HG03378 (cell line): ENCODE measurements at regions not wholly inside any gene's neighbourhood (a gene's known extent, or its start where the extent isn't known, plus 50 kb on each side); places are given as distances from the start of the nearest gene placed in this dataset.
A peak's percentile ranks its signal among the peaks of the same experiment; 100 is the strongest.

Experiments
- ATAC-seq: cut with Tn5 transposase; IDR thresholded peaks from one replicate; pipeline ENCODE4 v1.9.1; 2021; ENCODE audit warnings: mild to moderate bottlenecking, moderate library complexity; ENCODE audit not compliant: unreplicated experiment

GRCh38 chr12:28876196-28876798, 272.8 kb upstream of the FAR2 start:
- ATAC-seq = no peak

GRCh38 chr12:28877854-28878253, 271.2 kb upstream of the FAR2 start:
- ATAC-seq = no peak

- no peak for ATAC-seq
Observed at GRCh38 chr12:28878629-28879028, 270.4 kb upstream of the FAR2 start.

GRCh38 chr12:28879379-28879778, 269.7 kb upstream of the FAR2 start:
- ATAC-seq = peak; percentile 77

- no peak for ATAC-seq
Observed at GRCh38 chr12:28882444-28882843, 266.6 kb upstream of the FAR2 start.

GRCh38 chr12:28883406-28883997, 265.6 kb upstream of the FAR2 start:
- ATAC-seq = no peak

GRCh38 chr12:28884904-28885679, 264.0 kb upstream of the FAR2 start:
- no peak for ATAC-seq

GRCh38 chr12:28885928-28886327, 263.1 kb upstream of the FAR2 start:
- no peak for ATAC-seq

GRCh38 chr12:28887461-28887990, 261.6 kb upstream of the FAR2 start:
- ATAC-seq = no peak

GRCh38 chr12:28890664-28891063, 258.4 kb upstream of the FAR2 start:
- no peak for ATAC-seq

- no peak for ATAC-seq
Observed at GRCh38 chr12:28891126-28891525, 258.0 kb upstream of the FAR2 start.

GRCh38 chr12:28893365-28893764, 255.7 kb upstream of the FAR2 start:
- ATAC-seq = no peak

GRCh38 chr12:28893856-28894255, 255.2 kb upstream of the FAR2 start:
- ATAC-seq = no peak

- no peak for ATAC-seq
Observed at GRCh38 chr12:28896421-28896820, 252.7 kb upstream of the FAR2 start.

GRCh38 chr12:28898038-28898437, 251.0 kb upstream of the FAR2 start:
- ATAC-seq = no peak

- no peak for ATAC-seq
Observed at GRCh38 chr12:28899951-28900350, 249.1 kb upstream of the FAR2 start.

GRCh38 chr12:28905220-28905955, 243.7 kb upstream of the FAR2 start:
- ATAC-seq = no peak

- no peak for ATAC-seq
Observed at GRCh38 chr12:28908646-28909045, 240.4 kb upstream of the FAR2 start.

GRCh38 chr12:28909291-28909690, 239.8 kb upstream of the FAR2 start:
- ATAC-seq = no peak

- ATAC-seq = no peak
Observed at GRCh38 chr12:28925719-28926376, 223.2 kb upstream of the FAR2 start.

- no peak for ATAC-seq
Observed at GRCh38 chr12:28930704-28931103, 218.4 kb upstream of the FAR2 start.
